ELR (cell line): ENCODE measurements at regions not wholly inside any gene's neighbourhood (a gene's known extent, or its start where the extent isn't known, plus 50 kb on each side); places are given as distances from the start of the nearest gene placed in this dataset.
"Not testable (repeated sequence)": the region's sequence is repeated elsewhere in the genome, so short reads cannot be mapped to it uniquely, and the experiment has no call there.

Experiments
- DNase-seq: peaks from one replicate; pipeline ENCODE4 v3.0.0-alpha.2; 2015; ENCODE audit warnings: low read depth

DNA sequence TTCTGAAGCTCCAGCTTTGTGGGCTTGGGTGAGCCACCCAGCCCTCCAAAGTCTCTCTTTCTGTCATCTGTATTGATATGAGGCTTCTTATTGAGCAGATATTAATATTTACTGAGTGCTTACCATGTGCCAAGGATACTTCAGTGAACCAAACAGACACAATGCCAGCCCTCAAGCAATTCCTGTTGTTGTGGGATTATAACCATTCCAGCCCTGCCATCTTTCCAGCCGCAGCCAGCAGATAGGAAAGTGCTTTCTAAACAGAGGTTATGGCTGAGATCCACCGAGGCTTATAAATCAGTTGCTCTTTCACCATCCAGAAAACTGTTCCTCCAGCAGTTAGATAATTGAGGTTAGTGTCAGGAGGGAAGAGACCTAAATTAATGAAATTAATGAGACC is 137.7 kb upstream of the ALDH1B1 start:
- no peak for DNase-seq

DNA sequence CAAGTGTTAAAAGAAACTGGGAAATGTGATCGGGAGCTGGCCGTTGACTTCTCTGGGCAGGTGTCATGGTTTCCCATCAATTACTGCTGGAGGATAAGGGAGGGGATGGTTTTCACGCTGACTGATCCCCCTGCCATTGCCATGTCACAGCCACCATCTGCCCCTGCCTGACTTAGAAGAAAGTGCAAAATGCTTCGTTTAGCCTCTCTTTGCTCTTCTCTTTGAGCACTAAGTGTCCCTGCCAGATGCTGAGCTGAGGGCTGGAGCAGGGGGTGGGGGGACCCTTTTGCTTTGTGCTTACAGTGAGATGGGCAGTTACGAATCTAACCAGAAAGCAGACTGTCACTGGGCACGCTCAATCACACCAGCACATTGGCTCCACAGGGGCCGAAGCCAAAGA is 138.4 kb upstream of the ALDH1B1 start:
- DNase-seq: no peak

DNA sequence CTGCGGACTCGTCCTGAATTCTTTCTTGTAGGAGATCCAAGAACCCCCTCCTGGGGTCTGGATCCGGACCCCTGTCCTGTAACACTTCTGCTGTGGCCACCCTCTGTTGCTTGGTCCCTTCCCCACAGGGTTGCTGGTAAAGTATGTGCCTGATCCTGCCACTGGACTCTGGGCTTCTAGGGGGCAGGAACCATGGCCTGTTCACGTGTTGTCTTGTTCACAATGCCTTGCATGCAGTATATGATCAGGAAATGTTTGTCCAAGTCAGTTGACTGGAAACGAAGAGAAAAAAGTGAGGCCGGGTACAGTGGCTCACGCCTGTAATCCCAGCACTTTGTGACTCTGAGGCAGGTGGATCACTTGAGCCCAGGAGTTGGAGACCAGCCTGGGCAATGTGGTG is 139.3 kb upstream of the ALDH1B1 start:
- no peak for DNase-seq

DNA sequence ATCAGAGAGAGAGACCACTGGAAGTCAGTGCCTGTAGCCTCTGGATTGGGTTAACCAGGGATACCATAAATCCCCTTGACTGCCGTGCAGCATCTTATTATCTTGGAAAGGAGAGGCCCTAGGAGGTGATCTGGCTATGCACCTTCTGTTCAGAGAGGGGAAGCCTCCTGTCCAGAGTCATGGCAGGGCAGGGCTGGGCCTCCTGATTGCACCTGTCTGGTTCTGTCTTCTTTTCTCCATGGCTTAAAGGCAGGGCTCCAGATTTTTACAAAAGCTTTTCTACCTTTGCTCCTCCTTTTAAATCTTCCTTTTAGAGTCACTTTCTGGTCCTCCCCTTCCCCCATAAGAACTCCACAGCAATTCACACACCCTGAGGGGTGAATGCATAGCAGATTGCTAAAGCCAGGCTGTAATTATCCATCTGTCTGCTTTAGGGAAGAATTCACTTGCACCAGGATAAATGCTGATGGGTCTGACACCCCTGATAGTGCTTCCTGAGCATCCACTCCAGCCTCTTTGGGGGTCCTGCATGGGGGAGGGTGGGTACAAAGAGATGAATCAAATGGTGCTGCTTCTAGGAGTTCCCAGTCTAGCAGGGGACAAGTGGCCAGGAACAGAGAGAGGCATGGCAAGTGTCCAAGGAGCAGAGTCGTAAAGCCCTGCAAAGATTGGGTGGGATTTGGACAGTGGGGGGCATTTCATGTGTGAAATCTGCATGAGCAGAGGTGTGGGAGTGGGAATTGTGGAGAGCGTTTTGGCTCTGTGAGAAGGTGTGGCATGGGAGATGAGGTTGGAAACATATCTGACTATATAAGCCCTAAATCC is 141.3 kb upstream of the ALDH1B1 start:
- DNase-seq: no peak

DNA sequence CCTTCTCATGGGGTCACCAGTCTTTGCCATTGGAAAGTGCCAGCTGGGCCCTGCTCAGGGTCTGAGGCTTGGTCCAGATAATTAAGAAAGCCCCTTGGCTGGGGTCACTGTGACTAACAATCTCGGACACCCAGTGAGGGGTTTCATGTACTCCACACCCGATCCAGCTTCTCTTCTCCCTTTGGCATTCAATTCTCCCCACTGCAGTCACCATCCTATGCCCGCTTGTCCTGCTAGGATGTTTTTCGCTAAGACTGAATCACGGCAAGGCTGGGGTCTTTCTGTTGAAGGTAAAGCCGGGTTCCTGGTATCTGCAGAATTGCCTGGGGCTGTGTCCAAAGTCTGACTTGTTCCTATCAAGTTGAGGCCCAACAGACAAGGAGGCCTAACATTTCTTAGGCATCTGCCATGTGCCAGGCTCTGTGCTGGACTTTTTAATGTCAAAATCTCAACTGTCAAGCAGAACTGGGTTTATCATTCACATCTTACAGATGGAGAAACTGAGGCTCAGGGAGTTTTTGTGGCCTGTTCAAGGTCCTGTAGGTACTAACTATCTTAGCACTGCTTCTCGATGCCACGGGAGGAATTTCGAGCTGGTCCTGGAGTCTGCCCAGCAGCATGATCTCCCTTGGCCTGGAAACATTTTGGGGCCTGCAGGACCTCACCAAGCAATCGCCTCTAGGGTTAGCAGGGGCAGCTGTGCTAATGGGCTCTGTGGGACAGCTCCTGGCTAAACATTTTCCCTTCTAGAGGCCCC is 142.0 kb upstream of the ALDH1B1 start:
- DNase-seq: no peak

DNA sequence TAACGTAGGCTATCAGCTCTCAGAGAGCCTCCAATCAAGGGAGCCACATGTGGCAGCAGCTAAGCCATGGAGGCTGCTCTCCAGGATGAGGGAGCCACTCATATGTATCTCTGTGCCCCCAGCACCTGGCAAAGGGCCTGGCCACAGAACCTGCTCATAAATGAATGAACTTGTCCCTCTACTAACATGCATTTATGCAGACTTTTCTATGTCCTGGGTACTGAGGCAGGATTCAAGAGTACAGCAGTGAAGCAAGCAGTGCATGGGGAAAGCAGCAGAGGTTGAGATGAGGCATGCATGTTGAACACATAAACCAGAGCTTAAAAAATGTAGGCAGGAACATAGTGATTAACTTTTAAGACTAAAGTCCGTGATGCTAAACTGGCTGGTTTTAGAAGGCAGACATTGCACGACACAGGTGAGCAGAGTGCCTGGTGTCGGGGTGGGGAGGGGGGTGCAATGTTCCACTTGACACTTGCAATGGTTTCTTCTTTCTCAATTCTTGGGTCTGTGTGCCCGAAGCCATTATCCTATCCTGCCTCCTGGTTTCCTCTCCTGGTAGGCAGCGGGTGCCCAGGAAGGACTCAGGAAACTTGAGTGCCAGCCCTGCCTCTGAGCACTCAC is 142.8 kb upstream of the ALDH1B1 start:
- no peak for DNase-seq

DNA sequence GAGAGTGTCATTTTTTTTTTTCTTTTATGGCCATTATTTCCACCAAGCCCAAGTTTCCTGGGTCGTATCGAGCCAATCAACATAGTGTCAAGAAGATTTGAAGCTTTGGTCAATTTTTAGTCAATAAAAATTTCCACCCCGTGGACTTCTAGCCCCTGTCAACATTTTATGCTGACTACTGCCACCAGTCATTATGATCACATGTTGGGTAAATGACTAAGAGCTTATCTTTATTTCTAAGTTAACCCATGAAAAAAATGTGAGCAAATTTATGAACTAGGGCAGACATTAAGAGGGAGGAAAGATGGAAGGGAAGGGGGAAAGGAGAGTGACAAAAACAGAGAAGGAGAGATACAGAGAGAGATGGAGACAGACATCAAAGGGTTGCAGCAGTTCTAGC is 143.5 kb upstream of the ALDH1B1 start:
- DNase-seq: no peak

DNA sequence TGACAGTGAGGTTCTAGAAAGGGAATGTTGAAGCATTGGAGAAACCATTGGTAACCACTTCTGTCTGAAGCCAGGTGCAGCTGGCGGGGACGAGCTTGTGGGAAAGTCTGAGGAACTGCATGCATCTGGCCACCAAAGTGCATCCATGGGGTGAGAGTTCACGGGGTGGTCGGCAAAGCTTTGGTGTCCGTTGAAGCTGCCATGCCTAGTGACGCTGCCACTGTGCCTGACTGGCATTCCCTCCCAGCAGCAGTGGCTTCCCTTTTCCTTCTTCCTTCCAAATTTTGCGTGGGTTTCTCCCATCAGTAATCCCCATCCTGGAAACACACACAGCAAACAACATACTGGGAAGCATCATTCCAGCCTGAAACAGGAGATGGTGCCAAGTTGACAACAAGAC is 145.7 kb upstream of the ALDH1B1 start:
- no peak for DNase-seq

DNA sequence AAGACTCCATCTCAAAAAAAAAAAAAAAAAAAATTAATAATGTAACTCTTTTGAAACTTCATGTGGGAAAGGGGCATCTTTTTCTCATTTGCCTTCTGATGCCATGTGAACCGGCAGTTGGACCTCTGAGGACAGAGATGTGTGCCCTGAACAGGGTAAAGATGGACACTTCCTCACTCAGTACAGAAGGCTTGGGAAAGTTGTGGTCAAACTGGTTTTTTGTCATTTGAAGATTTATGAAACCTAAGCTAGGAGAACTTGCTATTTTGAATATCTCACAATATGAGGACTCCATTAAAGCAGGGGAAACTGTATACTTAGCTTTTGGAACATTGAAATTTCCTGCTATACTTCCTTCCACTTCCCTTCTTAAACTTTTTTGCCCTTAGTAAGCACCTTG is 147.5 kb upstream of the ALDH1B1 start:
- DNase-seq: no peak

DNA sequence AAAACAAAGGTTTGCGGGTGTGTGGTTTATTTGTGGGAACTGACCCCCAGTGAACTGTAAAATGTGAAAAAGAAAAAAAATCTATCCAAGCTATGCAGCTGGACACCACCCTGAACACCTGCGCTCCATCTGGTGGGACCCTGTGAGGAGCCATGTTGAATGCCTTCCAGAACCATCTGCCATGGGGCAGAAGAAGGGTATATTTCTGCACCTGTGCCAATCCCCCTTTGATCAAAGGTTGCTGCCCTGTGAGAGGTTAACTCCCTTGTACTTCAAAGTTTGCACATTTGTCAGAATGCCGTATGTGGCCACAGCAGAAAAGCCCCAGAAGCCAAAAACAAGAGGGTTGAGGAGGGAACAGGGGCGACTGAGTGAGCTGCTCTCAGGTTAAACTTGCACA is 148.5 kb upstream of the ALDH1B1 start:
- no peak for DNase-seq

DNA sequence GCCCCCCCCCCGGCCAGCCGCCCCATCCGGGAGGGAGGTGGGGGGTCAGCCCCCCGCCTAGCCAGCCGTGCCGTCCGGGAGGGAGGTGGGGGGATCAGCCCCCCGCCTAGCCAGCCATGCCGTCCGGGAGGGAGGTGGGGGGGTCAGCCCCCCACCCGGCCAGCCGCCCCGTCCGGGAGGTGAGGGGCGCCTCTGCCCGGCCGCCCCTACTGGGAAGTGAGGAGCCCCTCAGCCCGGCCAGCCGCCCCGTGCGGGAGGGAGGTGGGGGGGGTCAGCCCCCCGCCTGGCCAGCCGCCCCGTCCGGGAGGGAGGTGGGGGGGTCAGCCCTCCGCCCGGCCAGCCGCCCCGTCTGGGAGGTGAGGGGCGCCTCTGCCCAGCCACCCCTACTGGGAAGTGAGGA is 150.4 kb upstream of the ALDH1B1 start:
- not testable (repeated sequence) for DNase-seq

DNA sequence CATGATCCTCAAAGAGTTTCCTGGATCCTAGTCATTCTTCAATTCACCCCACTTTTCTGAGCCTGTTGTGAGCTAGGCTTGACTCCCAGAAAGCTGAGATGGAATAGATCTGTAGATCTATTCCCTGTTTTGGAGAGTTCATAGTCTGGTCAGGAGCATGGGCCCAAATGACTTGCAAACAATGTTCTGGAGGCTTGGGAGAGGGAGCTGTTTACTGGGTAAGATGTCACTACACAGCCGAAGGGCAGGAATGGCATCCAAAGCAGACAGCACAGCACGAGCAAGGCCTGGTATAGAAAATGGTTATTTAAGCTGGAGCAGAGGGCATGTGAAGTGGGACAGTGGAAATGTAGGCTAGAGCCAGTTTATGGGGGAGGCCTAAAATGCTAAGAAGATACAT is 152.5 kb upstream of the ALDH1B1 start:
- DNase-seq: no peak

DNA sequence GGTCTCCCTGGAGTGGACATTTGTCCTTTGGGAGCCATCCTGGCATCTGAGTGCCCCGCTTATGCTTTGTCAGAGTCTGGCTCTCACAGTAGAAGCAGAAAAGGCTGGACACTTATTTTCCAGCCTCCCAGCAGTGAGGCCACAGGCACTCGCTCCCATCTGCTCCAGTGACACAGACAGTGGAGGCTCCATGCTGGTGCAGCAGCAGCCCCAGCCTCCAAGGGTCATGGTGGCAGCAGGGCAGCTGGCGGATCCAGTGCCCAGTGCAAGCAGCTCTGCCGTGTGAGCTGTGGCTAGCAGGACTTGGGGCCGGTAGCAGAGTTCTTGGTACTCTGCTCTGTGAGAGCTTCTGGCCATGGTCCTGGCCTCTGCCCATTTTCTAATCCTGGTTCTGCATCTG is 157.3 kb upstream of the ALDH1B1 start:
- no peak for DNase-seq

DNA sequence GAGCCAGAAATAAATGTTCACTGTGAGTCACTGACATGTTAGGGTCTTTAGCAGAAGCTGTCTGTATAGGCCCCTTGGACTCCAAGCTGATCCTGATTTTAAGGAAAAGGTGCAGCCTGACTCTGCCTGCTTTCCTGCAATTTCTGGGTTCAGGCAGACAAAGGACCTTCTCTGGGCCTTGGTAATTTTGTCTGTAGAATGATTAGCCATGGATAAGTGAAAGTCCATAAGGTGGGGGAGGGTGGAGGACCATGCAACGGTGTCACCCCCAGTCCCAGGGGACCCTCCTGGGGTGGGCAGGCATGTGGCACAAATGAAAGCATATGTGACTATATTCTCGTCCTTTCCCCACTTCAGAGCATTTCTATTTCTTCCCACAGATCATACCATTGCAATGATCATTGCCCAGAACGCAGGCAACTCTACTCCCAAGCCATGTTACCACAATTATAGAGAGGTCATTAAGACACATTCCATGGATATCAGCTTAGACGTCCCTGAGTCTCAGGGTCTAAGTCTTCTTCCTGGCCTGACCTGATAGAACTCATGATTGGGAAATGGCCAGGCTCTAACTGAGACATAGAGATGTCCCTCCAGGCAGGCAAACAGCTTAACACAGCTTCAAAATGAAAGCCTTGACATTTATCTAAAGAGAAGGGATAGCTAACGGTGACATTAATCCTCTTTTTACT is 157.9 kb upstream of the ALDH1B1 start:
- no peak for DNase-seq

DNA sequence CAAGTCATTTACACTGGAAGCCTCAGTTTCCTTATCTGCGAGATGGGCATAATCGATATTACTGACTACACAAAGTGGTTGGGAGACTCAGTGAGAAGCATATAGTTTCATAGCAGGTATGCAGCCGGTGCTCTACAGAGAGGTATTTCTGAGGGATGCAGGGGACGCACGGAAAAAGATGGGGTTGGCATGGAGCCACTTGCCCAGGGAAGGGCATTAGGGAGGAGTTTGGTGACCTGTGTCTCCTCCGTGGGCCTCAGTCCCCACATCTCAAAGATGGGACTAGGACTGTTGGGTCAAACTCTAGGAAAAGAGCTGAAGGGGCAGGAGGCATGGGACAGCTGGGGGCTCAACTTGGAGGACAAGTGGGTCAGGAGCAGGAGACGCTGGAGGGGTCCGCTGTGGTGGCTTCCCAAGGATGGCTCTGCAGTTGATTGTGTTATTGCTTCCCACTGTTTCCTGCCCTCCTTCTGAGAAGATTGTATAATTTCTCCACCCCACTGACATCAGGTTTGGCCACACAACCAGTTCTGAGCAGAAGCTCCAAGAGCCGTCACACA is 158.6 kb upstream of the ALDH1B1 start:
- no peak for DNase-seq

DNA sequence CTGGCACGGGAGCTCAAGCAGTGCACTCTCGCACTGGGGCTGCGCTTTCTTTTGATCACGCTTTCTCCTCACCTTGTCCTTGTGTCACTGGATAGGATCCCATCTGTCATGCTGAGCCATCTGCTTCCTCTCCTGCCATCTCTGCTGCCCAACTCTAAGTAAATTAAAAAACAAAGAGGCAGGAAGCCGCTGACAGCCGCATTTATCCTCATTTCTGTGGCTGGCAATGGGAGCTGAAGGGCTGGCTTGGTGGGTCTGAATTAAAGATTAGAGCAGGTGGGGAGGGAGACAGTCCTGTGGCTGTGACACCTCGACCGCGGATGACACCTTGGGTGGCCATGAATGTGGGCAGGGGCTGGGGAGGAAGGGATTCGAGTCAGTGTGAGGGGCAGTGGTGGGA is 159.2 kb upstream of the ALDH1B1 start:
- no peak for DNase-seq

DNA sequence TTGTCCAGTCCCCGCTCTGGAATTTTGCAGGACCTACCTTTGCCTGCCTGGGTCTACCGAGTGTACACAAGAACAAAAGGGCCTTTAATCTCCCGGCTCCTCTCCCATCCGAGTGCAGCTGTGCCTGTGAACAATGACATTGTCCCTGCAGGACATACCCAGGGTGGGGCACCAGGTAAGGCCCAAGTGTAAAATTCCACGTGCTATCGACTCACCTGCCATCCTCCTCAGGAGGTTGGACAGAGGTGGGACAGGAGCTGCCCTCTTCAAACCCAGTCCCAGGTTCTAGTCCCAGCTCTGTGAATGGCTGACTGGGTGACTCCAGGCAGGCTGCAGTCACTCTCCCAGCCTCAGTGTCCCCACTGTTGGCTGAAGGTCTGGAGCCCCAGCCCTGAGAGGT is 159.6 kb upstream of the ALDH1B1 start:
- DNase-seq: no peak

DNA sequence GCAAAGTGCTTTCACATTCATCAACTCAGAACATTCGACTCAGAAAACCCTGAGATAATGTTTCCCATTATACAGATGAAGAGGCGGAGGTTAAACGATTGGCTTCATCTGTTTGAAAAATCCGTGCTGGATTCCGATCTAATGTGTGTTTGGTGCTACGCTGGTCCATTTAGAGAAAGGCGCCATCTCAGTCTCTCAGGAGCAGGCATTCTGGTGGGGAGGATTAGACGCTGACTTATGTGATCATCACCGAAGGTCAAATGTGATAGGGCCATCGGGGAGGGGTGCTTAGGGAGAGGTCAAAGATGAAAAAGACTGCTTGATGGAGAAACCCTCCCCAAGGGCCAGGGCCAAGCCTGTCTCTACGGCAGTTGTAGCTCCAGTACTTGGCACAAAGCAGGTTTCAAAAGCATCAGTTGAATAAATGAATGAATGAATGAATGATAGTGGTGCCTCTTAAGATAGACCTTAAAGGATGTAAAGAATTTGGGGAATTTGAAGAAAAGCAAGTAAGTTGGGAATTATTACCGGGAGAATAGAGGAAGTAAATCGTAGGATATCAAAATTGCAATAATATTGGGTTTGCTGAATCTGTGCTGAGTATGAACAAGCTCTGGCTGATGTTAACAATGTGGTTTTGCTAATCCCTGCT is 160.6 kb upstream of the SHB start:
- DNase-seq: no peak

DNA sequence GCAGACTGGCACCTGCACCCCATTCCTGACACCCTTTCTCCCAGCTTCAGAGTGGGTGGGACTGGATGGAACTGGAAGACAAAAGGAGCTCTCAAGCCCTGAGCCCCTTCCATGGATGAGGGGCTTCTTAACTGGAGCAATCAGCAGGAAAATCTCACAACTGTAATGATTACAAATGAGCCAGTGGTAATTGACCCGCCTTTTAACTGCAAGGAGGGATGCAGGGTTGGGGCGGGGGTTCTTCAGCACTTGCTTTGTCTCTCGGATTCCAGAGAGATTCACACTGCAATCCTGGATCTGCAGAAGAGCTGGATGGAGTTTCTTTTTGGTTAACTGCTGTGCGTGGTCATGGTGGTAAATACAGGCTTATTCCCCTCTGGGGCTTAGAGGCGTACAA is 160.1 kb upstream of the SHB start:
- no peak for DNase-seq

DNA sequence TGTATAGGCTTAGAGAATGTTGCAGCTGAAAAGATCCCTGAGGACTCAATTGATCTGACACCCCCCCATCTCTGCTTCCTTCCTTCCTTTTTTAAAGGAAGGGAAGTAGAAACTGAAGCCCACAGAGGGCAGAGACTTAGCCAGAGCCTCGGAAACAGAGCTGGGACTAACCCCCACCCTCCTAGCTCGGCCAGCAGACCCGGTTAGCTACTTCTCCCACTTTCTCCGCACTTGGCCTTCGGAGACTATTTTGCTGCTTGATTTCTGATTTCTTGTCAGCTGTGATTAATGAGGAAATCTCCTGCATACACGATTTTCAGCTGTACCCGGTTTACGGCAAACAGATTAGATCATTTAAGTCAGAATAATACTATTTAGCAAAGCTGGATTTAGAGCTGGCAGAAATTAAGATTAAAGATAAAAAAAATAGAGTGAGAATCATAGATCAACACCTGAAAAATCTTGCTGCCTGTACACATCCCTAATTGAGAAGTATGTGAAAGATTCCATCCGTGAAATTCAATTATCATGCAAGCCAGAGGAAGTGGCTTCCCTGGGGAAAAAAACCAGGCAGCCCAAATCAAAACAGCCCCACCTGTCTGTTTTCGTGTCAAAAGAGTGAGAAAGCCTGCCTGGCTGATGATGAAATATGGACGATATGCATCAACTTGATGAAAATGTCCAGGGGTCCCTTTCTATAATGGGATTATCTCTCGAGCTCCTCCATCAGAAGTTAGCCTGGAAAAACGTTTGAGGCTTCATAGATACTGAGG is 159.5 kb upstream of the SHB start:
- DNase-seq: no peak

DNA sequence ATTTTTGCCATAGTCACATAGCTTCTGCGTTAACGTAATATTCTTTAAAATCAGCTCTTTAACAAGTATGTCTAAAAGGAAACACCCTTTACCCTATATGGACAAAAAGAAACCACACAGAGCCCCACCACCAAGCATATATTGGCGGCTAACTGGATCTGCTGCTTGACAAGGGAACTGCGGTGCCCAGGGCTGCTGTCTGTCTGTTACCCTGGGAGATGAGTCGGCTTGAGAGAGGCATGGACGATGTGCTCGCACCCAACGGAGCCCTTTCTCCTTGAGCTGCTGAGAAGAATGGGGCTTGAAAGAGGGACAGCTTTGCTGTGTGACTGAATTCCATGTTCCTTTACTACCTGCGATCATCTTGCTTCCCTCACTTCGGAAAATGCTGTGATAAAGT is 158.6 kb upstream of the SHB start:
- DNase-seq: peak; percentile 19
